K562 (cell line): ENCODE measurements at regions not wholly inside any gene's neighbourhood (a gene's known extent, or its start where the extent isn't known, plus 50 kb on each side); places are given as distances from the start of the nearest gene placed in this dataset.

ENCODE experiments used
- ATAC-seq: fragments of 200-7000 bp; cut with Tn5 transposase; 3 replicates; pipeline ENCODE4 v1.9.1; 2020; ENCODE audit warnings: moderate library complexity
- BruUV-seq: library from RNA; stranded (reverse); fragments of 400-500 nt; replicated peaks from 2 replicates; lab custom pipeline; 2021; lab: Mats Ljungman, UMichigan
- CTCF ChIA-PET: fragments of 300-600 bp; formaldehyde crosslinking; extraction: SDS; loops from one replicate; lab custom pipeline; 2021; ENCODE audit warnings: low intra/inter-chr PET ratio; lab: Yijun Ruan, JAX
- POLR2A ChIA-PET: fragments of 300-600, 350-650 bp; sonication (Branson Sonifier 250); formaldehyde crosslinking; extraction: SDS; loops from one replicate; lab custom pipeline; 2021; ENCODE audit warnings: antibody characterized with exemption, inconsistent platforms; lab: Yijun Ruan, JAX
- DNase-seq, 4 experiments: peaks; one replicate each; pipeline versions ENCODE4 v3.0.0 to v3.0.0-alpha.2; 2011 to 2018; ENCODE audit warnings: low spot score in 3 of 4, mixed read lengths in 3 of 4; ENCODE audit errors: extremely low read depth in 1 of 4
- FAIRE-seq: peaks from 2 replicates; lab custom pipeline; 2011; peaks lifted over from hg19 to GRCh38; lab: Jason Lieb, UNC
- H2AFZ ChIP-seq: 2 replicates; pipeline ENCODE4 v1.6.0; 2011; ENCODE audit warnings: low read depth, low read length, control low read depth, inconsistent platforms
- H3K27ac ChIP-seq: fragments of 200-600 bp; 3 replicates; pipeline ENCODE4 v1.8.0; 2011; ENCODE audit warnings: low read depth, mild to moderate bottlenecking, control low read depth, inconsistent platforms, low read length, moderate library complexity, mixed read lengths; ENCODE audit errors: extremely low read depth
- H3K27me3 ChIP-seq, 2 experiments: fragments of 300-600 bp in 1 of 2; 2 replicates in 1 of 2; 3 replicates in 1 of 2; pipeline versions ENCODE4 v1.6.0 to v1.8.0; 2011; ENCODE audit warnings: inconsistent platforms in 2 of 2, low read length in 2 of 2, mild to moderate bottlenecking in 1 of 2, mixed read lengths in 1 of 2, moderate library complexity in 1 of 2; ENCODE audit not compliant: control insufficient read depth in 2 of 2, insufficient read depth in 2 of 2
- H3K36me3 ChIP-seq: fragments of 300-600 bp; 3 replicates; pipeline ENCODE4 v1.8.0; 2011; ENCODE audit warnings: mild to moderate bottlenecking, low read length, inconsistent platforms; ENCODE audit not compliant: control insufficient read depth, insufficient read depth
- H3K4me1 ChIP-seq, 2 experiments: fragments of 200-600 bp in 1 of 2; replicated peaks in 1 of 2; 2 replicates in 1 of 2; 3 replicates in 1 of 2; pipeline versions ENCODE4 v1.5.1 to v1.8.0; 2011; ENCODE audit warnings: inconsistent platforms in 2 of 2, low read length in 2 of 2, mild to moderate bottlenecking in 1 of 2, mixed read lengths in 1 of 2, moderate library complexity in 1 of 2; ENCODE audit not compliant: control insufficient read depth in 2 of 2, insufficient read depth in 2 of 2
- H3K4me2 ChIP-seq: 2 replicates; pipeline ENCODE4 v1.6.1; 2011; ENCODE audit warnings: low read length, control low read depth, inconsistent platforms, mixed read lengths; ENCODE audit not compliant: insufficient read depth
- H3K4me3 ChIP-seq: fragments of 200-600 bp; sonication (generic), shearing (Covaris generic); 2 replicates; pipeline ENCODE4 v1.5.1; 2016; ENCODE audit warnings: control low read depth, inconsistent platforms
- H3K79me2 ChIP-seq: fragments of 200-600 bp; 3 replicates; pipeline ENCODE4 v1.8.0; 2011; ENCODE audit warnings: low read length, inconsistent platforms; ENCODE audit not compliant: control insufficient read depth, insufficient read depth
- H3K9ac ChIP-seq, 2 experiments: 2 replicates each; pipeline versions ENCODE4 v1.6.0 to v1.6.1; 2011; ENCODE audit warnings: low read depth in 2 of 2, low read length in 2 of 2, control low read depth in 1 of 2, inconsistent platforms in 1 of 2, mild to moderate bottlenecking in 1 of 2, mixed read lengths in 1 of 2; ENCODE audit not compliant: insufficient read depth in 1 of 2
- H3K9me1 ChIP-seq: one replicate; pipeline ENCODE4 v1.6.0; 2011; ENCODE audit warnings: inconsistent platforms, mild to moderate bottlenecking, low read length, moderate library complexity; ENCODE audit not compliant: control insufficient read depth, insufficient read depth
- H3K9me3 ChIP-seq: replicated peaks from 2 replicates; pipeline ENCODE4 v1.5.1; 2011; ENCODE audit warnings: low read depth, low read length, inconsistent platforms; ENCODE audit not compliant: control insufficient read depth, insufficient read depth
- H4K20me1 ChIP-seq: replicated peaks from 2 replicates; pipeline ENCODE4 v1.6.1; 2011; ENCODE audit warnings: low read length, inconsistent platforms, mixed read lengths; ENCODE audit not compliant: control insufficient read depth, insufficient read depth
- BRCA1 ChIP-seq, 2 experiments: fragments of 450-650 bp in 1 of 2; sonication (generic) in 1 of 2; formaldehyde crosslinking in 1 of 2; IDR thresholded peaks; 2 replicates each; pipeline versions ENCODE4 v1.5.0 to v1.6.1; 2017 to 2020; ENCODE audit warnings: mild to moderate bottlenecking in 1 of 2, missing genetic modification reagents in 1 of 2
- MEF2D ChIP-seq: conservative IDR thresholded peaks from 2 replicates; pipeline ENCODE4 v1.6.1; 2016; ENCODE audit warnings: low read depth, missing genetic modification characterization, missing compliant biosample characterization
- NCOR1 ChIP-seq: fragments of 450-650 bp; IDR thresholded peaks from 2 replicates; pipeline ENCODE4 v1.6.1; 2016; ENCODE audit warnings: mild to moderate bottlenecking, moderate library complexity
- NR2C2 ChIP-seq, 2 experiments: fragments of 200-800 bp in 1 of 2; sonication (Bioruptor generic) in 1 of 2; sonication (generic) in 1 of 2; formaldehyde crosslinking in 1 of 2; IDR thresholded peaks; 2 replicates each; pipeline versions ENCODE4 v1.6.1 to v1.8.0; 2016 to 2022; ENCODE audit warnings: mild to moderate bottlenecking in 1 of 2, missing compliant biosample characterization in 1 of 2, missing genetic modification characterization in 1 of 2, missing genetic modification reagents in 1 of 2
- POLR3G ChIP-seq: IDR thresholded peaks from 2 replicates; pipeline ENCODE4 v1.6.1; 2011; ENCODE audit not compliant: insufficient read length, insufficient replicate concordance; ENCODE audit errors: extremely low read depth
- RNF2 ChIP-seq: sonication (generic); IDR thresholded peaks from 2 replicates; pipeline ENCODE4 v1.6.1; 2016
- TCF7L2 ChIP-seq: fragments of 150-350 bp; IDR thresholded peaks from 2 replicates; pipeline ENCODE4 v1.6.1; 2016; ENCODE audit warnings: low read depth, mild to moderate bottlenecking, low read length, moderate library complexity
- ZNF121 ChIP-seq: sonication (generic); formaldehyde crosslinking; conservative IDR thresholded peaks from 2 replicates; pipeline ENCODE4 v1.8.0; 2022; ENCODE audit warnings: missing genetic modification reagents
- ZNF165 ChIP-seq: fragments of 250-450 bp; sonication (Bioruptor Pico); IDR thresholded peaks from 2 replicates; pipeline ENCODE4 v1.4.0; 2020; ENCODE audit warnings: borderline replicate concordance
- WGBS: fragments of 100-300 bp; shearing (Covaris generic); methylation state at CpG from one replicate; pipeline ENCODE4 v1.1.6; 2016; ENCODE audit warnings: low coverage, mixed read lengths; ENCODE audit not compliant: insufficient coverage; ENCODE audit errors: missing lambda C conversion rate; 5-methylcytosine and 5-hydroxymethylcytosine counted together
- in situ Hi-C: fragments of 300-500 bp; cut with MboI; formaldehyde crosslinking; loops from 4 replicates; pipeline ENCODE4 v1.15.0; 2018; ENCODE audit warnings: inconsistent platforms, mixed read lengths
- intact Hi-C: fragments of 100-400 bp; cut with micrococcal nuclease; formaldehyde crosslinking; loops from 2 replicates; pipeline ENCODE4 v1.14.2; 2022

DNA sequence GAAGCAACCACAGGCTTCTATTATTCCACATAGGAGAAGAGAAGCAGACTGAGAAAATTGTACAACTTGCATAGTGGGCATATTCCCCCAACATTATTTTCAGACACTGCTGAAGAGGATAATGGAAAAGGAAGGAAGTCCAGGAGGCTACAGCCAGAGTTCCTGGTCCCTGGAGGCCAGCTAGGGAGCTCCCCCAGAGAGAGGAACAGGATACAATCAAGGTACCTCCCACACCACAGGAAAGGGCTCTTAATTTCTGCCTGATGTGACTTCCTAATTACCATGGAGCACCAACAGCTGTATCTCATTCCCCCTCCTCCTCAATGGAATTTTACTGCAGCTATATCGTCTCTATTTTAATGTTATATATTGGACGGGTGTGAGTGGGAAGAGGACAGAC is 594.3 kb upstream of the NRSN1 start:
- no peak overlapping the region for H3K27ac ChIP-seq
- H3K9me3 ChIP-seq, result no peaks in the 10 kb centered on the region; the same call in 1 of the 2 replicates
- WGBS, result 0% methylated on average over 2 of the region's 2 CpGs
- no peak overlapping the region for H3K4me3 ChIP-seq
- ChIA-PET POLR2A (no interaction called here), CTCF (no interaction called here)
- TF ChIP-seq MEF2D (tag) (no peak), RNF2 (no peak), NCOR1 (no peak), BRCA1 (IDR thresholded peaks at IDR 0.05) (no peak), BRCA1 (CRISPR knock-in tag; IDR thresholded peaks at IDR 0.05) (no peak), POLR3G (no peak), ZNF121 (no peak), NR2C2 (CRISPR knock-in tag; IDR thresholded peaks at IDR 0.05) (no peak), NR2C2 (tag; IDR thresholded peaks at IDR 0.05) (no peak), ZNF165 (CRISPR knock-in tag) (no peak), TCF7L2 (no peak)
- H2AFZ ChIP-seq, result no peak overlapping the region
- no peaks in the 10 kb centered on the region for H3K36me3 ChIP-seq
- no peak overlapping the region for H3K9ac ChIP-seq
- intact Hi-C loops (no loop called here), in situ Hi-C loops (no loop called here)
- no peaks in the 10 kb centered on the region for H3K9me1 ChIP-seq
- H3K4me1 ChIP-seq, result no peaks in the 10 kb centered on the region
- DNase-seq, result no peak
- no TSS peak for BruUV-seq
- FAIRE-seq, result no peak
- no peak overlapping the region for H3K4me2 ChIP-seq
- H3K27me3 ChIP-seq, result no peaks in the 10 kb centered on the region
- no peak for ATAC-seq
- H4K20me1 ChIP-seq, result no peaks in the 10 kb centered on the region
- H3K79me2 ChIP-seq, result no peaks in the 10 kb centered on the region
